MM.1S (cell line): ENCODE measurements at regions not wholly inside any gene's neighbourhood (a gene's known extent, or its start where the extent isn't known, plus 50 kb on each side); places are given as distances from the start of the nearest gene placed in this dataset.

Source experiments
- DNase-seq: peaks from one replicate; pipeline ENCODE4 v3.0.0-alpha.2; 2015
- H2AFZ ChIP-seq: fragments of 300-600 bp; sonication (generic); 2 replicates; pipeline ENCODE4 v1.6.0; 2016; ENCODE audit warnings: antibody characterized with exemption, low read length
- H3F3A ChIP-seq: fragments of 300-600 bp; sonication (generic); 2 replicates; pipeline ENCODE4 v1.6.1; 2016; ENCODE audit warnings: mild to moderate bottlenecking, antibody characterized with exemption, low read length, moderate library complexity, mixed read lengths; ENCODE audit not compliant: insufficient read depth
- H3K27ac ChIP-seq: fragments of 300-600 bp; sonication (generic); 2 replicates; pipeline ENCODE4 v1.5.1; 2016; ENCODE audit warnings: mild to moderate bottlenecking, low read length
- H3K27me3 ChIP-seq: fragments of 300-600 bp; sonication (generic); replicated peaks from 2 replicates; pipeline ENCODE4 v1.6.0; 2016; ENCODE audit warnings: low read length; ENCODE audit not compliant: insufficient read depth
- H3K36me3 ChIP-seq: fragments of 300-600 bp; sonication (generic); replicated peaks from 2 replicates; pipeline ENCODE4 v1.6.1; 2016; ENCODE audit warnings: mild to moderate bottlenecking, low read length, mixed read lengths; ENCODE audit not compliant: insufficient read depth
- H3K4me1 ChIP-seq: fragments of 300-600 bp; sonication (generic); 2 replicates; pipeline ENCODE4 v1.6.1; 2016; ENCODE audit warnings: low read length, mixed read lengths
- H3K4me2 ChIP-seq: fragments of 300-600 bp; sonication (generic); 2 replicates; pipeline ENCODE4 v1.6.0; 2016; ENCODE audit warnings: low read depth, low read length
- H3K4me3 ChIP-seq: fragments of 300-600 bp; sonication (generic); 2 replicates; pipeline ENCODE4 v1.5.1; 2016; ENCODE audit warnings: low read length, mixed read lengths
- H3K79me2 ChIP-seq: fragments of 300-600 bp; sonication (generic); 2 replicates; pipeline ENCODE4 v1.6.1; 2016; ENCODE audit warnings: mixed run types, low read length, mixed read lengths
- H3K9ac ChIP-seq: fragments of 300-600 bp; sonication (generic); 2 replicates; pipeline ENCODE4 v1.6.1; 2016; ENCODE audit warnings: low read length, mixed read lengths
- H3K9me2 ChIP-seq: fragments of 300-600 bp; sonication (generic); replicated peaks from 2 replicates; pipeline ENCODE4 v1.6.1; 2016; ENCODE audit warnings: mild to moderate bottlenecking, low read length, mixed read lengths; ENCODE audit not compliant: insufficient read depth
- H3K9me3 ChIP-seq: fragments of 300-600 bp; sonication (generic); replicated peaks from 2 replicates; pipeline ENCODE4 v1.6.1; 2016; ENCODE audit warnings: mild to moderate bottlenecking, low read length, mixed read lengths; ENCODE audit not compliant: insufficient read depth
- H4K20me1 ChIP-seq: fragments of 300-600 bp; sonication (generic); 2 replicates; pipeline ENCODE4 v1.6.1; 2016; ENCODE audit warnings: mild to moderate bottlenecking, low read length, moderate library complexity, mixed read lengths; ENCODE audit not compliant: insufficient read depth
- EZH2 ChIP-seq: fragments of 300-600 bp; sonication (generic); optimal IDR thresholded peaks from 2 replicates; pipeline ENCODE3; 2017; ENCODE audit warnings: low read depth, mild to moderate bottlenecking, antibody characterized with exemption, low read length, mixed read lengths
- EZH2phosphoT487 ChIP-seq: fragments of 300-600 bp; sonication (generic); IDR thresholded peaks from 2 replicates; pipeline ENCODE4 v1.6.1; 2018; ENCODE audit warnings: antibody characterized with exemption, low read length
- TF ChIP-seq, protein P1 (sequence below): fragments of 300-600 bp; sonication (generic); IDR thresholded peaks from 2 replicates; pipeline ENCODE4 v1.5.1; 2016; ENCODE audit warnings: antibody characterized with exemption, low read length, mixed read lengths

DNA sequence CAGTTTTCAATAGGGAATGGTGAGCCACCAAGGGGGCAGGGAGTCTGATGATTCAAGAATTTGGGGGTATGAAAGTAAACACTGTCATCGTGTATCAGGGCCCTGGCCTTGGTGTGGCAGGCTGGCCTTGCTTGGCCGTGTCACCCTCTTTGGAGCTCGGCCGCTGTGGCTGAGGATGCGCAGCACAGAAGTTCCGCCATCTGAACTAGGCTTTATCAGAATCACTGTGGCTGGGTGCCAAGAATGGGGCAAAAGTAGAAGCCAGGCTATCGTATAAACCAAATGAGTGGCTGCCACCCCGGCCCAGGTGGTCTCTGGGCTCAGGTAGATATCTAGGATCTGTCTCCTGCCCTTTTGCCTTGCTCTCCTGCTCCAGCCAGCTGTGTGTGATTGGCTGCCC is 137.4 kb downstream of the PAPOLA start:
- TF ChIP-seq EZH2 (no peak), EZH2phosphoT487 (no peak)
- TF ChIP-seq, protein P1, sequence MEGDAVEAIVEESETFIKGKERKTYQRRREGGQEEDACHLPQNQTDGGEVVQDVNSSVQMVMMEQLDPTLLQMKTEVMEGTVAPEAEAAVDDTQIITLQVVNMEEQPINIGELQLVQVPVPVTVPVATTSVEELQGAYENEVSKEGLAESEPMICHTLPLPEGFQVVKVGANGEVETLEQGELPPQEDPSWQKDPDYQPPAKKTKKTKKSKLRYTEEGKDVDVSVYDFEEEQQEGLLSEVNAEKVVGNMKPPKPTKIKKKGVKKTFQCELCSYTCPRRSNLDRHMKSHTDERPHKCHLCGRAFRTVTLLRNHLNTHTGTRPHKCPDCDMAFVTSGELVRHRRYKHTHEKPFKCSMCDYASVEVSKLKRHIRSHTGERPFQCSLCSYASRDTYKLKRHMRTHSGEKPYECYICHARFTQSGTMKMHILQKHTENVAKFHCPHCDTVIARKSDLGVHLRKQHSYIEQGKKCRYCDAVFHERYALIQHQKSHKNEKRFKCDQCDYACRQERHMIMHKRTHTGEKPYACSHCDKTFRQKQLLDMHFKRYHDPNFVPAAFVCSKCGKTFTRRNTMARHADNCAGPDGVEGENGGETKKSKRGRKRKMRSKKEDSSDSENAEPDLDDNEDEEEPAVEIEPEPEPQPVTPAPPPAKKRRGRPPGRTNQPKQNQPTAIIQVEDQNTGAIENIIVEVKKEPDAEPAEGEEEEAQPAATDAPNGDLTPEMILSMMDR = no peak
- Histone ChIP-seq H3K4me3 (no peak overlapping the region), H4K20me1 (no peaks in the 10 kb centered on the region)

GRCh38 chr14:96648506-96649326 is 146.5 kb downstream of the PAPOLA start:
- H3K4me3 ChIP-seq = no peak overlapping the region
- H3K9me2 ChIP-seq = no peaks in the 10 kb centered on the region
- no peaks in the 10 kb centered on the region for H4K20me1 ChIP-seq
- H3F3A ChIP-seq = no peaks in the 10 kb centered on the region
- H3K4me2 ChIP-seq = no peak overlapping the region
- DNase-seq = no peak
- H3K27me3 ChIP-seq = no peaks in the 10 kb centered on the region
- H2AFZ ChIP-seq = no peak overlapping the region
- TF ChIP-seq EZH2 (no peak), EZH2phosphoT487 (no peak)
- TF ChIP-seq, protein P1 = no peak
- no peaks in the 10 kb centered on the region for H3K9me3 ChIP-seq
- H3K9ac ChIP-seq = no peak overlapping the region
- no peaks in the 10 kb centered on the region for H3K79me2 ChIP-seq
- no peak overlapping the region for H3K27ac ChIP-seq
- H3K4me1 ChIP-seq = no peaks in the 10 kb centered on the region
- no peaks in the 10 kb centered on the region for H3K36me3 ChIP-seq

More for the DNA sequence above, 137.4 kb downstream of the PAPOLA start:
- no peaks in the 10 kb centered on the region for H3K4me1 ChIP-seq
- H3K4me2 ChIP-seq = no peak overlapping the region
- no peaks in the 10 kb centered on the region for H3K9me3 ChIP-seq
- H3K27me3 ChIP-seq = no peaks in the 10 kb centered on the region
- no peak overlapping the region for H2AFZ ChIP-seq
- H3K79me2 ChIP-seq = no peaks in the 10 kb centered on the region
- H3K36me3 ChIP-seq = no peaks in the 10 kb centered on the region
- DNase-seq = no peak
- H3K9ac ChIP-seq = no peak overlapping the region
- H3K9me2 ChIP-seq = no peaks in the 10 kb centered on the region
- no peak overlapping the region for H3K27ac ChIP-seq
- H3F3A ChIP-seq = no peaks in the 10 kb centered on the region

GRCh38 chr14:96649327-96649601 is 147.1 kb downstream of the PAPOLA start:
- H3K4me3 ChIP-seq = no peak overlapping the region
- no peaks in the 10 kb centered on the region for H4K20me1 ChIP-seq
- no peaks in the 10 kb centered on the region for H3K9me2 ChIP-seq
- H3K4me1 ChIP-seq = no peaks in the 10 kb centered on the region
- no peak for DNase-seq
- no peaks in the 10 kb centered on the region for H3K27me3 ChIP-seq
- no peaks in the 10 kb centered on the region for H3K36me3 ChIP-seq
- H2AFZ ChIP-seq = no peak overlapping the region
- H3K9ac ChIP-seq = no peak overlapping the region
- H3K27ac ChIP-seq = no peak overlapping the region
- no peaks in the 10 kb centered on the region for H3K9me3 ChIP-seq
- H3K79me2 ChIP-seq = no peaks in the 10 kb centered on the region
- H3K4me2 ChIP-seq = no peak overlapping the region
- H3F3A ChIP-seq = no peaks in the 10 kb centered on the region
- no peak for TF ChIP-seq EZH2
- TF ChIP-seq, protein P1 = no peak
- no peak for TF ChIP-seq EZH2phosphoT487
